Natural killer cell (primary cell): ENCODE measurements at regions not wholly inside any gene's neighbourhood (a gene's known extent, or its start where the extent isn't known, plus 50 kb on each side); places are given as distances from the start of the nearest gene placed in this dataset.

Experiments used
- ATAC-seq, 3 donors: fragments of 150-1000 bp in 2 of 3; fragments of 200-7000 bp in 1 of 3; cut with Tn5 transposase; 1 replicate in 1 of 3; 2 replicates in 2 of 3; pipeline ENCODE4 v1.10.0; 2021; ENCODE audit warnings: mild to moderate bottlenecking in 2 of 3, moderate library complexity in 2 of 3
- DNase-seq, 2 donors: peaks; one replicate each; pipeline versions ENCODE4 v3.0.0 to v3.0.0-alpha.2; 2013 to 2021; ENCODE audit warnings: mixed read lengths in 1 of 2
- H3K27ac ChIP-seq: one replicate; pipeline ENCODE4 v1.5.1; 2013; ENCODE audit warnings: mild to moderate bottlenecking, low read length
- H3K27me3 ChIP-seq: one replicate; pipeline ENCODE4 v1.6.1; 2013; ENCODE audit warnings: low read length; ENCODE audit not compliant: control insufficient read depth, insufficient read depth
- H3K36me3 ChIP-seq: one replicate; pipeline ENCODE4 v1.6.1; 2013; ENCODE audit warnings: low read length; ENCODE audit not compliant: control insufficient read depth, insufficient read depth
- H3K4me1 ChIP-seq: one replicate; pipeline ENCODE4 v1.6.1; 2013; ENCODE audit warnings: low read length; ENCODE audit not compliant: control insufficient read depth, insufficient read depth
- H3K4me3 ChIP-seq: one replicate; pipeline ENCODE4 v1.5.1; 2013; ENCODE audit warnings: low read length
- H3K9me3 ChIP-seq: one replicate; pipeline ENCODE4 v1.6.1; 2013; ENCODE audit warnings: low read length; ENCODE audit not compliant: control insufficient read depth, insufficient read depth
- H3K27ac Mint-ChIP-seq, 2 donors: one replicate each; pipeline ENCODE4 v1.8.0; 2022; ENCODE audit warnings: mild to moderate bottlenecking in 2 of 2, mixed read lengths in 2 of 2, moderate library complexity in 1 of 2
- H3K27me3 Mint-ChIP-seq, 2 donors: one replicate each; pipeline ENCODE4 v1.8.0; 2022; ENCODE audit warnings: low read depth in 2 of 2, mixed read lengths in 2 of 2
- H3K36me3 Mint-ChIP-seq: one replicate; pipeline ENCODE4 v1.8.0; 2022; ENCODE audit warnings: mixed read lengths
- H3K4me1 Mint-ChIP-seq, 2 donors: one replicate each; pipeline ENCODE4 v1.8.0; 2022; ENCODE audit warnings: mixed read lengths in 2 of 2
- H3K4me3 Mint-ChIP-seq: one replicate; pipeline ENCODE4 v1.8.0; 2022; ENCODE audit warnings: mild to moderate bottlenecking, moderate library complexity, mixed read lengths
- H3K9me3 Mint-ChIP-seq, 2 donors: one replicate each; pipeline ENCODE4 v1.8.0; 2022; ENCODE audit warnings: mixed read lengths in 2 of 2
- WGBS: methylation state at CpG from one replicate; pipeline ENCODE4 v1.1.7; 2013; ENCODE audit warnings: missing lambda C conversion rate; ENCODE audit not compliant: insufficient coverage; 5-methylcytosine and 5-hydroxymethylcytosine counted together
- intact Hi-C: fragments of 100-400 bp; cut with micrococcal nuclease; formaldehyde crosslinking; loops from one replicate; pipeline ENCODE4 v1.14.2; 2022
- TF ChIP-seq, protein P1 (sequence below): fragments of 200-600 bp; IDR thresholded peaks from one replicate; pipeline ENCODE4 v1.8.0; 2022; ENCODE audit warnings: antibody characterized with exemption

- Histone ChIP-seq H3K27ac (no peak overlapping the region), H3K4me3 (no peak overlapping the region), H3K4me1 (no peaks in the 10 kb centered on the region), H3K9me3 (peaks cover 5% of the 10 kb centered on the region), H3K27me3 (peaks cover 3% of the 10 kb centered on the region), H3K36me3 (no peaks in the 10 kb centered on the region)
- Mint-ChIP-seq H3K9me3 (peaks cover 6 to 8% of the 10 kb centered on the region in 2 donors), H3K36me3 (peaks cover 18% of the 10 kb centered on the region), H3K27me3 (peaks cover 25 to 41% of the 10 kb centered on the region in 2 donors), H3K27ac (no peak overlapping the region), H3K4me3 (no peak overlapping the region), H3K4me1 (no peaks in the 10 kb centered on the region)
- intact Hi-C loops = no loop called here
- DNase-seq (no peak), ATAC-seq (no peak)
- TF ChIP-seq, protein P1, sequence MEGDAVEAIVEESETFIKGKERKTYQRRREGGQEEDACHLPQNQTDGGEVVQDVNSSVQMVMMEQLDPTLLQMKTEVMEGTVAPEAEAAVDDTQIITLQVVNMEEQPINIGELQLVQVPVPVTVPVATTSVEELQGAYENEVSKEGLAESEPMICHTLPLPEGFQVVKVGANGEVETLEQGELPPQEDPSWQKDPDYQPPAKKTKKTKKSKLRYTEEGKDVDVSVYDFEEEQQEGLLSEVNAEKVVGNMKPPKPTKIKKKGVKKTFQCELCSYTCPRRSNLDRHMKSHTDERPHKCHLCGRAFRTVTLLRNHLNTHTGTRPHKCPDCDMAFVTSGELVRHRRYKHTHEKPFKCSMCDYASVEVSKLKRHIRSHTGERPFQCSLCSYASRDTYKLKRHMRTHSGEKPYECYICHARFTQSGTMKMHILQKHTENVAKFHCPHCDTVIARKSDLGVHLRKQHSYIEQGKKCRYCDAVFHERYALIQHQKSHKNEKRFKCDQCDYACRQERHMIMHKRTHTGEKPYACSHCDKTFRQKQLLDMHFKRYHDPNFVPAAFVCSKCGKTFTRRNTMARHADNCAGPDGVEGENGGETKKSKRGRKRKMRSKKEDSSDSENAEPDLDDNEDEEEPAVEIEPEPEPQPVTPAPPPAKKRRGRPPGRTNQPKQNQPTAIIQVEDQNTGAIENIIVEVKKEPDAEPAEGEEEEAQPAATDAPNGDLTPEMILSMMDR = no peak
- WGBS = 74% methylated on average over 3 of the region's 3 CpGs
Measured at GRCh38 chr1:115565791-115566190, 76.0 kb upstream of the VANGL1 start.

DNA sequence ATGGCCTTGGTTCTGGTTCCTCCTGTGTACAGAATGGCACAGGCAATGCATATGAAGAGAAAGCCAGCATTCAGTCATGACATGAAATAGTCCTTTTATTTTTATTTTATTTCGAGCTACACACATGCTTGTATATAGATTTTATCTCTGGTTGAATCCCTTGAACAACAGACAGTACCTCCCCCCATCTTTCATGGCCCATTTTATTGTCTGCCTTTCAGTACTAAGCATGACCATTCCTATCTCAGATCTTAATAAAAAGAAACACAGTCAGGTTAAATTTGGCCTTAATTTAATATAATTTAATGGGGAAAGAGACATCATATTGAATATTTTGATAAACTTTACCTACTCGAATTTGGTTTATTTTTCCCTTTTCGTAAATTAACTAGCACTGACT lies 76.4 kb upstream of the VANGL1 start:
- DNase-seq (no peak), ATAC-seq (no peak)
- Histone ChIP-seq H3K27ac (no peak overlapping the region), H3K4me1 (no peaks in the 10 kb centered on the region), H3K36me3 (no peaks in the 10 kb centered on the region), H3K9me3 (peaks cover 5% of the 10 kb centered on the region), H3K4me3 (no peak overlapping the region), H3K27me3 (peaks cover 3% of the 10 kb centered on the region)
- TF ChIP-seq, protein P1 = no peak
- WGBS = 74% methylated on average over 2 of the region's 3 CpGs
- peaks cover 6 to 8% of the 10 kb centered on the region in 2 donors for H3K9me3 Mint-ChIP-seq
- H3K27me3 Mint-ChIP-seq = peaks cover 25 to 41% of the 10 kb centered on the region in 2 donors
- H3K4me1 Mint-ChIP-seq = no peaks in the 10 kb centered on the region
- H3K36me3 Mint-ChIP-seq = peaks cover 18% of the 10 kb centered on the region
- H3K4me3 Mint-ChIP-seq = no peak overlapping the region
- intact Hi-C loops = no loop called here
- no peak overlapping the region for H3K27ac Mint-ChIP-seq

DNA sequence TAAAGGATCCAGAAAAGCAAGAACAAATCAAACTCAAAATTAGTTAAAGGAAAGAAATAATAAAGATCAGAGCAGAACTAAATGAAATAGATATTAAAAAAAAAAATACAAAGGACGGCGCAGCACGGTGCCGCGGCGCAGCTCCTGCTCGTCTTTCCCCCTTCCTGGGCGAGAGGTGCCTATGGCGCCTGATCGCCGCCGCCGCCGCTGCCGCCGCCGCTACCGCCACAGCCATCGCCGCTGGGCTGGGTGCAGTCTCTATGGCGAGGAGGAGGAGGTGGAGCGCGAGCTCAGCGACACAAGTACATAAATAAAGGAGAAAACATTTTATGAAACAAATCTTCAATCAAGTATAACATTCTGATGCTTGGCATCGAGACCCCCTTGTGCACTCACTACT lies 77.6 kb upstream of the VANGL1 start:
- WGBS = 56% methylated on average over 25 of the region's 25 CpGs

GRCh38 chr1:115560027-115560426 lies 81.7 kb upstream of the VANGL1 start:
- Mint-ChIP-seq H3K36me3 (peaks cover 8% of the 10 kb centered on the region), H3K9me3 (peaks cover 0 to 2% of the 10 kb centered on the region in 2 donors), H3K27ac (no peak overlapping the region), H3K4me1 (no peaks in the 10 kb centered on the region), H3K27me3 (peaks cover 23 to 29% of the 10 kb centered on the region in 2 donors), H3K4me3 (no peak overlapping the region)
- TF ChIP-seq, protein P1 = no peak
- intact Hi-C loops = no loop called here
- H3K27ac ChIP-seq = no peak overlapping the region
- ATAC-seq (no peak), DNase-seq (no peak)
- peaks cover 3% of the 10 kb centered on the region for H3K27me3 ChIP-seq
- no peak overlapping the region for H3K4me3 ChIP-seq
- H3K36me3 ChIP-seq = no peaks in the 10 kb centered on the region
- 46% methylated on average over 5 of the region's 7 CpGs for WGBS
- no peaks in the 10 kb centered on the region for H3K4me1 ChIP-seq
- no peaks in the 10 kb centered on the region for H3K9me3 ChIP-seq

More for the DNA sequence above, 77.6 kb upstream of the VANGL1 start:
- H3K27ac Mint-ChIP-seq = no peak overlapping the region
- no peaks in the 10 kb centered on the region for H3K36me3 ChIP-seq
- peaks cover 18% of the 10 kb centered on the region for H3K36me3 Mint-ChIP-seq
- H3K4me1 ChIP-seq = no peaks in the 10 kb centered on the region
- intact Hi-C loops = no loop called here
- no peak overlapping the region for H3K4me3 ChIP-seq
- H3K9me3 Mint-ChIP-seq = peaks cover 6 to 8% of the 10 kb centered on the region in 2 donors
- H3K27ac ChIP-seq = no peak overlapping the region
- DNase-seq (no peak), ATAC-seq (no peak)
- no peak overlapping the region for H3K4me3 Mint-ChIP-seq
- no peaks in the 10 kb centered on the region for H3K4me1 Mint-ChIP-seq
- peaks cover 25 to 41% of the 10 kb centered on the region in 2 donors for H3K27me3 Mint-ChIP-seq
- TF ChIP-seq, protein P1 = no peak
- H3K27me3 ChIP-seq = peaks cover 3% of the 10 kb centered on the region
- peaks cover 5% of the 10 kb centered on the region for H3K9me3 ChIP-seq
